Left lung (tissue), 4 donors: ENCODE measurements at regions not wholly inside any gene's neighbourhood (a gene's known extent, or its start where the extent isn't known, plus 50 kb on each side); places are given as distances from the start of the nearest gene placed in this dataset.
A peak's percentile ranks its signal among the peaks of the same experiment; 100 is the strongest.
"Not testable (repeated sequence)": the region's sequence is repeated elsewhere in the genome, so short reads cannot be mapped to it uniquely, and the experiment has no call there.

Experiments
- ATAC-seq: fragments of 200-7000 bp; cut with Tn5 transposase; one replicate; pipeline ENCODE4 v1.9.1; 2020; ENCODE audit warnings: moderate library complexity
- DNase-seq, 4 donors: peaks; one replicate each; pipeline ENCODE4 v3.0.0-alpha.2; 2013 to 2020
- H3K27ac ChIP-seq, 2 donors: fragments of 200-600 bp; sonication (generic) in 1 of 2; one replicate each; pipeline versions ENCODE4 v1.5.0 to v1.8.0; 2020 to 2021
- H3K27me3 ChIP-seq, 2 donors: fragments of 200-600 bp; sonication (generic) in 1 of 2; one replicate each; pipeline versions ENCODE4 v1.5.0 to v1.8.0; 2020 to 2021
- H3K36me3 ChIP-seq, 2 donors: fragments of 200-600 bp; sonication (generic) in 1 of 2; one replicate each; pipeline versions ENCODE4 v1.5.0 to v1.8.0; 2020 to 2021
- H3K4me1 ChIP-seq, 2 donors: fragments of 200-600 bp; one replicate each; pipeline ENCODE4 v1.8.0; 2021
- H3K4me3 ChIP-seq, 2 donors: fragments of 200-600 bp; sonication (generic) in 1 of 2; one replicate each; pipeline versions ENCODE4 v1.5.0 to v1.8.0; 2020 to 2021; ENCODE audit warnings: mild to moderate bottlenecking in 1 of 2
- H3K9me3 ChIP-seq, 2 donors: fragments of 200-600 bp; sonication (generic) in 1 of 2; one replicate each; pipeline versions ENCODE4 v1.5.0 to v1.8.0; 2020 to 2021
- intact Hi-C, 2 donors: fragments of 100-400 bp; cut with DNase I; formaldehyde crosslinking; loops; one replicate each; pipeline versions ENCODE4 v1.11.2 to v1.14.2; 2022
- TF ChIP-seq, protein P1 (sequence below), 2 donors: fragments of 200-600 bp; sonication (generic) in 1 of 2; IDR thresholded peaks; one replicate each; pipeline versions ENCODE4 v1.5.0 to v1.8.0; 2021; ENCODE audit warnings: antibody characterized with exemption in 2 of 2
- donor health status: DM: no; HTN: yes; CAD: no.
- donor health status: DM: no; HTN: no; CAD: no.

DNA sequence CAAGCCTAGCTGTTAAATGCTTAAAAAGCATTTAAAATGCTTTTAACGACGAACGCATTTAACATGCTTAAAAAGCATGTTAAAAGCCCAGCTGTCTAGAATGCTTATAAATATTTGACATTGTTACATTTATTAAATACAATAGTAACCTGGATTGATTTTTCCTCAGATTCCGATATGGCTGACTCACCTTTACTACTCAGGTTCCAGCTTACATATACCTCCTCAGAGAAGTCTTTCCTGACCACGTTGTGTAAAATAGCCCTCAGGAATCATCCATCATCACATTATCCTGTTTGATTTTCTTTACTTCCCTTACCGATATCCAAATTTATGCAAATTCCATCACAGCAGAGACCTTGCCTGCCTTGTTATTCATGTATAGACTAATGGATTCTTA, 51.4 kb downstream of the SLC41A2 start:
- intact Hi-C loops = no loop called here
- Histone ChIP-seq H3K27me3 (no peaks in the 10 kb centered on the region), H3K9me3 (no peaks in the 10 kb centered on the region), H3K36me3 (no peaks in the 10 kb centered on the region), H3K4me1 (no peaks in the 10 kb centered on the region), H3K4me3 (no peak overlapping the region), H3K27ac (no peak overlapping the region)
- TF ChIP-seq, protein P1, sequence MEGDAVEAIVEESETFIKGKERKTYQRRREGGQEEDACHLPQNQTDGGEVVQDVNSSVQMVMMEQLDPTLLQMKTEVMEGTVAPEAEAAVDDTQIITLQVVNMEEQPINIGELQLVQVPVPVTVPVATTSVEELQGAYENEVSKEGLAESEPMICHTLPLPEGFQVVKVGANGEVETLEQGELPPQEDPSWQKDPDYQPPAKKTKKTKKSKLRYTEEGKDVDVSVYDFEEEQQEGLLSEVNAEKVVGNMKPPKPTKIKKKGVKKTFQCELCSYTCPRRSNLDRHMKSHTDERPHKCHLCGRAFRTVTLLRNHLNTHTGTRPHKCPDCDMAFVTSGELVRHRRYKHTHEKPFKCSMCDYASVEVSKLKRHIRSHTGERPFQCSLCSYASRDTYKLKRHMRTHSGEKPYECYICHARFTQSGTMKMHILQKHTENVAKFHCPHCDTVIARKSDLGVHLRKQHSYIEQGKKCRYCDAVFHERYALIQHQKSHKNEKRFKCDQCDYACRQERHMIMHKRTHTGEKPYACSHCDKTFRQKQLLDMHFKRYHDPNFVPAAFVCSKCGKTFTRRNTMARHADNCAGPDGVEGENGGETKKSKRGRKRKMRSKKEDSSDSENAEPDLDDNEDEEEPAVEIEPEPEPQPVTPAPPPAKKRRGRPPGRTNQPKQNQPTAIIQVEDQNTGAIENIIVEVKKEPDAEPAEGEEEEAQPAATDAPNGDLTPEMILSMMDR (IDR thresholded peaks at IDR 0.05) = no peak
- no peak for ATAC-seq
- no peak for DNase-seq

DNA sequence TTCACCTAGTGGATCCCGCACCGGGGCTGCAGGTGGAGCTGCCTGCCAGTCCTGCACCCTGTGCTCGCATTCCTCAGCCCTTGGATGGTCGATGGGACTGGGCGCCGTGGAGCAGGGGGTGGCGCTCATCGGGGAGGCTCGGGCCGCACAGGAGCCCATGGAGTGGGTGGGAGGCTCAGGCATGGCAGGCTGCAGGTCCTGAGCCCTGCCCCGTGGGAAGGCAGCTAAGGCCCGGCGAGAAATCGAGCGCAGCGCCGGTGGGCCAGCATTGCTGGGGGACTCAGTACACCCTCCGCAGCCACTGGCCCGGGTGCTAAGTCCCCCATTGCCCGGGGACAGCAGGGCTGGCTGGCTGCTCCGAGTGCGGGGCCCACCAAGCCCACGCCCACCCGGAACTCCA, 52.6 kb downstream of the SLC41A2 start:
- ATAC-seq, H3K36me3 ChIP-seq, H3K27ac ChIP-seq, H3K27me3 ChIP-seq, H3K4me3 ChIP-seq, intact Hi-C loops, DNase-seq, H3K9me3 ChIP-seq, H3K4me1 ChIP-seq: not testable (repeated sequence)

DNA sequence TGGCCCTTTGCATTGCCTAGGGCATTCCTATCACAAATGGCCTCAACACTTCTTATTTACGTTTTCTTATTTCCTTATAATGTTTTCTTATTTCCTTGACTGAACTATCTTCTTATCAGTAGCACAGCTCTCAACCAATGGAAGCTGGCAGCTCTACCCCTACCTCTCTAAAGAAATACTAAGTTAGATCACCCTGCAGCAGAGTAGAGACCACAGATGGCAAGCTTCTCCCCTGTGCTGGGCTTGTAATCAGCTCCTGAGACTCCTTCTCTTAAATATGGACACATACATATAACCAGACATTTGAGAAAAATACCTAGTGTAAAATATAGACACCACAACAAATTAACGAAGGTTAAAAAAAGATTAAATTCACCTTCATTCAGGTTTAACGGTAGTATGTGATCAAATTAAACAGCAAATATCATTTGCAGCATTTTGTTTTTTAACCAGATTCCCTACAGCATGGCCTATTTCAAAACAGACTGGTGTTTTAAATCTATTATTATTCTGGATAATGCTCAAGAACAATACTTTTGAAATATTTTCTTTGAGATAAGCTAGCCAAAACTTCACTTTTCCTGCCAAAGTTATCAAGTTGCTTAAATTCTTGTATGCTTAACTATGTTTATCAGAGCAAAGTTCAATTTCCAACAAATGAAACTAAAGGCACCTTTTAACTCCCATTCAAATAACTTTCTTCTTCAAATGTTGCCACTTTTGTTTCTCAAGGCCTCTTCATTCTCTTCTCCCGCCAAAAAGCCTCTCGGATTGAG, 54.3 kb downstream of the SLC41A2 start:
- intact Hi-C loops = no loop called here
- Histone ChIP-seq H3K36me3 (no peaks in the 10 kb centered on the region), H3K27me3 (no peaks in the 10 kb centered on the region), H3K4me3 (no peak overlapping the region), H3K9me3 (peaks cover 0 to 2% of the 10 kb centered on the region in 2 donors), H3K27ac (no peak overlapping the region), H3K4me1 (no peaks in the 10 kb centered on the region)
- ATAC-seq (no peak), DNase-seq (no peak)
- TF ChIP-seq, protein P1 (IDR thresholded peaks at IDR 0.05) = no peak

DNA sequence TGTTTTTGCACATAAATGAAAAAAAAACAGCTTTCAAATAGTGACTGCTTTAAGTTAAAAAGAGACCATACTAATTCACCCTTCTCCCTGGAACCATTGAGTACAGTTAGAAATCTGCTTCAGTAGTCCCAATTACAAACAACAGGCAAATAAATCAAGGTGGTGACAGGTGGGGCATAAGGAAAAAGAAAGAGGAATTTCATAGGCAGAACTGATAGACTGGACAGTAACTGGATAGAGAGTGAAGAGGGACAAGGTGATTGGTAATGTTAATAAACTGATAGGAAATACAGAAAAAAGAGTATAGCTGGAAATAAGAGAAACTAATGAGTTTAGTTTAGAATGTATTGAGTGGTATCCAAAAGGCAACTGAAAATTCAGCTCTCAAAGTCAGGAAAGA, 56.0 kb downstream of the SLC41A2 start:
- Histone ChIP-seq H3K27me3 (no peaks in the 10 kb centered on the region), H3K36me3 (no peaks in the 10 kb centered on the region), H3K4me1 (no peaks in the 10 kb centered on the region), H3K9me3 (peaks cover 0 to 2% of the 10 kb centered on the region in 2 donors), H3K4me3 (no peak overlapping the region), H3K27ac (no peak overlapping the region)
- ATAC-seq (no peak), DNase-seq (no peak)
- intact Hi-C loops = no loop called here
- TF ChIP-seq, protein P1 (IDR thresholded peaks at IDR 0.05) = no peak

DNA sequence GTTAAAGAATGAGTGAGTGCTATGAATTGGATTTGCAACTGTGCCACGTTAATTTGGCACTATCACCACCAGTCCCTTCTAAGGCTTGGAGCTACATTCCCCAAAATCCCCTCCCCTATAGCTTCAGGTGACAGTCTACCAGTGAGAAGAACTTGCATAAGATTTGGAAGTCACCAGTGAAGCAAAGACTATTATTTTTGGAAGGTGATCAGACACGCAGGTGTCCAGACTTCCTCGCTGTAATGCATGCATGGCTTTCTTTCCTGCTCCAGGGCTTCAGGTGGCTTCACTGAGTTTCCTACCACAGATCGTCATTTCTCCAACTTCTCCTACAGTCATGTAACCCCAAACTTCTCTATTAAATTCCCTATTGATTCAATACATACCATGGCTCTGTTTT, 61.4 kb downstream of the SLC41A2 start:
- peaks cover 0 to 2% of the 10 kb centered on the region in 2 donors for H3K9me3 ChIP-seq
- no peak for ATAC-seq
- H3K27ac ChIP-seq = no peak overlapping the region
- H3K4me1 ChIP-seq = no peaks in the 10 kb centered on the region
- TF ChIP-seq, protein P1 (IDR thresholded peaks at IDR 0.05) = no peak
- no peak overlapping the region for H3K4me3 ChIP-seq
- no peak for DNase-seq
- H3K27me3 ChIP-seq = no peaks in the 10 kb centered on the region
- intact Hi-C loops = no loop called here
- H3K36me3 ChIP-seq = no peaks in the 10 kb centered on the region

DNA sequence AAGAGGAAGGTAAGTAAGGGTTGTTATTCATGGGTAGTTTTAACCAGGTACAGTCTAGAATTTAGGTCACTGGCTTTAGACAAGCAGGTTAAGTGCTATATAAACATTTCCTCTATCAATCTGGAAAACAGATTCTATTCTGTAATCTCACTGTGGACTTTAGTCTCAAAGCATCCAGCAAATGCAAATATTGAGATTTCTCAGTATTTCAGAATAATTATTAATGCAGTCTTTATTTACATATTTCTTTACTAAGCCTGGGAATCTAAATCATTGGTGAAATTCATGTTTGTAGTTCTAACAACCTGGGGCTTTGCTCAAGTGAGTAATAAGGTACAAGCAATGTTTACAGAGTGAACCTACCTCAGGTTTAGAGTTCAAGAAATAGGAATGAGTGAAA, 61.9 kb downstream of the SLC41A2 start:
- DNase-seq = no peak
- H3K27me3 ChIP-seq = no peaks in the 10 kb centered on the region
- no peak overlapping the region for H3K4me3 ChIP-seq
- TF ChIP-seq, protein P1 (IDR thresholded peaks at IDR 0.05) = no peak
- peaks cover 0 to 2% of the 10 kb centered on the region in 2 donors for H3K9me3 ChIP-seq
- intact Hi-C loops = no loop called here
- no peak overlapping the region for H3K27ac ChIP-seq
- peak; percentile 47 for ATAC-seq
- no peaks in the 10 kb centered on the region for H3K4me1 ChIP-seq
- no peaks in the 10 kb centered on the region for H3K36me3 ChIP-seq
